Activated CD8-positive, alpha-beta memory T cell treated with anti-CD3 and anti-CD28 coated beads, Interleukin-2, amount 50 U/mL, for 1 hour (primary cell): ENCODE measurements at regions not wholly inside any gene's neighbourhood (a gene's known extent, or its start where the extent isn't known, plus 50 kb on each side); places are given as distances from the start of the nearest gene placed in this dataset.
"Not testable (repeated sequence)": the region's sequence is repeated elsewhere in the genome, so short reads cannot be mapped to it uniquely, and the experiment has no call there.

Experiments
- DNase-seq: peaks from one replicate; pipeline ENCODE4 v3.0.0-alpha.2; 2020; ENCODE audit errors: extremely low read depth

DNA sequence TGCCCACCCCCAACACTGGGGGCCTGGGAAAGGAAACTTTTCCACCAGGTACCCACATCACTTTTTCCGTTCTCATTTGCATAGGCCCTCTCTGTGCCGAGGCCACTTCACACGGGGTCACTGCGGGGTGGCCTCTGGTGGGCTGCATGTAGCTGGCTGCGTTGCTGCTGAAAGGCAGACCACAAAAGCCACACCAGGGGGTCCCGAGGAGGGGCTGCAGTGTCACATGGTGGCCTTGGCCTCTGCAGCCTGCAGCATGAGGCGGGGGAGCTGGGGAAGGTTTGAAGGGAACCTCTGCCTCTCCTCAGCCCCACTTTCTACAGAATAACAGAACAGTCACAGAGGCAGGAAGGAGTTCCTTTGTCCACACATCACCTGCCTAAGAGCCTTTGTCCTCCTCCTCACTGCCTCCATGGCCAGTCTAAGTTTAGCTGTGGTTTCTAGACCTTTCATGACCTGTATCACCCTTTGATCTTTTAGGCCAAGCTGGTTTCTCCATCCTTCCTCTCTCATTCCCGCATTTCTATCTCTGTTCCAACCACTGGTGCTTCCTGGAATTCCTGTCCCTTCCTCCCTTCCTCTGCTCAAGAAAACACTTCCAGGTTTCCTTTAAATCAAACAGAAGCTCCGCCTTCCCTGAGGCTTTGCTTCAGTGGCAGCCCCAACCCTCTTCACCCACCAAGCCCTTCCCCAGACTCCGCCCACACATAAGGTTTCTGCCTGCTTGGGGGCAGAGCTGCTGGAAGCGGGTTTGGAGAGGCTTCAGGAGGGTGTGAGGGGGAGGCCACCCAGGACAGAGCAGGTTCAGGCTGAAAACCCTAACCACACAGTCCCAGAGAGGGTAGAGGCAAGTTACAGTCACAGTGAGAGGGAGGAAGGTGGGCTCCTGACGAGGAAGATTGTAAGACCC is 150.7 kb upstream of the TLE3 start:
- DNase-seq, result no peak

DNA sequence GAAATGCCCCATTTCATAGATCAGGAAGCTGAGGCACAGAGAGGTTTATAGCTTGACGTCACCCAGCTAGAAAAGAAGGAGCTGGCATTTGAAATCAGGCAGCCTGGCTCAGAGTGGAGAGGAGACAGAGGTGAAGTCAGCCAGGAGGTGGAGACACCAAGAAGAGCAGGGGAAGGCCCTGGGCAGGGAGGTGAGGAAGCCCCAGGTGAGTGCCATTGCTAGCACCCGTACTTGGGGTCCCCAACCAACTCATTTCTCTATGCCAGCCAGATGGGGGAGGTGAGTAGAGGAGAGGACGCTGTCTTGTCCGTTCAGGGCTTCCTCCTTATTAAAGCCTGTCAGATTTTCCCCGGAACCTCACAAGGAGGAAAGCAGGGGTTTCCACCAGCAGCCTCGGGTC is 149.6 kb upstream of the TLE3 start:
- no peak for DNase-seq

DNA sequence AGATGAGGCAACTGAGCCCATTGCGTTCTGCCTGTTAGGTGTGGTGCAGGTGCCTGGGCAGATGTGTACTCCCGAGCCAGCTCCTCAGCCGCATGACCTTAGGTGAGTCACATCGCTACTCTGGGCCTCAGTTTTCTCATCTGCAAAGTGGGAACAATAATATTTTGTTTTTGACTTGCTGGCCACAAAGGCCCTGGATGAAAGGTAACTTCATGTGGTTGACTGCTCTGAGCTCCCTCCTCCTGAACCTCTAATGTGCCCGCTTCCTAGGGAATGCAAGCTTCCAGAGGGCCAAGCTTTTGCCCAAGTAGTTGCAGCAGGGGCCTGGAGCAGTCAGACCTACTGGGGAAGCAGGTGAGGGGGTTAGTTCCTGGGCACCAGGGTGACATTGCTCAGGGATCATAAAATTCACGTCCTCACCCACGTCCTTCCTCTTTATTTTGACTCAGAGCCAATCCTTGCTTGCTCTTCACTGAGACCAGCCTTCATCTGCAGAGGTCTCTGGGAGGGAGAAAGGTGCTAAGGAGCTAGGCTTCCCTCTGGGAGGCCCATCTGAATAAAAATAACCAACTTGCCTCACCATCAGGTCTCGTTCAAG is 149.0 kb upstream of the TLE3 start:
- DNase-seq, result no peak

DNA sequence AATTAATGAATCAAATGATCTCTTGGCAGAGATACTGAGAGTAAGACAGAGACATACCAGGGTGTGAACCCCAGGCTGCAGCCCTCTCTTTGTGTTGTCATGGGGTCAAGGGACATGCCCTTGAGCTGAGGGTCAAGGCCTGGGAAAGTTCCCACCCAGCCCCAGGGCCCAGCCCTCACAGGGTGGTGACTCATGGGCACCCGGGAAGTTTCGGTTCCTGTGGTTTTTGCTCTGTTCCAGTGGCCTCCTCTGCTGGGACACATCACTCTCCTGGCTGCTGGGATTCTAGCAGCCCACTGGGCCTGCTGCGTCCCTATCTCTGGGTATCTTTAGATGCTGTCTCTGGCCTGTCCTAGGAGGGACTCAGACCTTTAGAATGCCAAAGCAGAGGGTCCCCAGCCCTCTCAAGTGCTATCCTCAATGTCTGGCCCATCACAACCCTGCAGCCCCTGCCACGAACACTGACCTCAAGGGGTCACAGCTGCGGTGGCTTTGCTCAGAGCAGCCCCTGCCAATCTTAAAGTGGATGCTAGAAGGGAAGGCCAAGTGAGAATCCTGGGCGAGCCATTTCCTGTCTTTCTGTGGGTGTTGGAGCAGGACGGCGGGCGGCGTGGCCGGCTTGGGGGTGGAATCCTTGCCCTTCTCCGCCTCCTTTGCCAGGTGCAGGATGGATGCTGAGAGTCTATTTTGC is 148.4 kb upstream of the TLE3 start:
- no peak for DNase-seq

DNA sequence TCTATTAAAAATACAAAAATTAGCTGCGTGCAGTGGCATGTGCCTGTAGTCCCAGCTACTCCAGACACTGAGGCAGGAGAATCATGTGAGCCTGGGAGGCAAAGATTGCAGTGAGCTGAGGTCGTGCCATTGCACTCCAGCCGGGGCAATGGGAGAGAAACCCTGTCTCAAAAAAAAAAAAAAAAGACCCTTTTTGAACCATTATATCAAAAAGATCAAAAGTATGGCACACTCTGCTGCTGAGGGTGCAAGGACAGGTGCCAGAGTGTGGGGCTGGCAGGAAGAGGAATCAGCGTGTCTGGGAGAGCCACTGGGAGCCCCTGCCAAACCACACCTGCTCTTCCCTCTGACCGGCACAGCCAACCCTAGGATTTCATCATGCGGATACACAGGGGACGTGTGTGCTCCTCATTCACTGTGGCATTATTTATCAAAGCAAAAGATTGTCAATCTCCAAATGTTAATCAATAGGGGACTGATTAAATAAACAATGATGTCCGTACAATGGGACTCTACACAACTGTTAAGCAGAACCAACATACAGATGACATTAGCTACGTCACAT is 147.3 kb upstream of the TLE3 start:
- DNase-seq, result no peak

DNA sequence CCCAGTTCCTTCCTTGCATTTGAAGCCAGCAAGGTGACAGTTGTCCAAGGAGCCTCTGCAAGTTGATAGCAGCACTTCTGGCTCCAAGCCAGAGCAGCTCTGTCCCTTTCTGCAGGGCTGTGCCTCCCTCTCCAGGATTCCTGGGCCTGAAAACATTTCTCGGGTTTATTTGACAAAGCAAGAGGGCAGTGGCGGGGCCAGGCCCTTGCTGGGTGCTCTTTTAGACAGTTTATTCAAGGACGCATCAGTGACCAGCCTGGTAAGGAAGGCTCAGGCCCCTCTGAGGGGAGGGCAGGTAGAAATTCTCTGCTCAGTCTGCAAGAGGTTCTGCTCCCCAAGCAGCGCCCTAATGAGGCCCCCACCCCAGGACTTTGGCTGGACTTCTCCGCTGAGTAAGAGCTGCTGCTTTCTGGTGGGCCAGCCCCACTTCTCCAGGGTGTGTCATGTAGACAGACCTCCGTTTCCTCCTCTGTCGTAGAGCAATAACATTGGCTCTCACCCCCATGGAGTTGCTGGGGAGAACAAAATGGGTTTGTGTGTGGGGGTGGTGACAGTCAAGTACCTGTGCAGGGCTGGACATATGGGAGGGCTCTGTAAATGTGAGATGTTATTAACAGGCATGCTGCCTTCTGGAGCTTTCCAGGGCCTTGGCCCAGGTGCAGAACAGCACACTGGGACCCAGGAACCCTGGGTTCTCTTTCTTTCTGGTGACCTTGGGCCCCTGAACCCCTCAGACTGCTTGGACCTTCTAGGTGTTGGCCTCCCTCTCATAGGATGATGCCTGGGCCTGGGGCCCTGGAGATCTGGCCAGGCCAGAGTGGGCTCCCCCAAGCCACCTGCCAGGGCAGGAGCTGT is 146.2 kb upstream of the TLE3 start:
- DNase-seq, result no peak

- DNase-seq, result no peak
Observed at GRCh38 chr15:70242951-70243685, 145.4 kb upstream of the TLE3 start.

- DNase-seq, result no peak
Observed at GRCh38 chr15:70241561-70242320, 144.0 kb upstream of the TLE3 start.

DNA sequence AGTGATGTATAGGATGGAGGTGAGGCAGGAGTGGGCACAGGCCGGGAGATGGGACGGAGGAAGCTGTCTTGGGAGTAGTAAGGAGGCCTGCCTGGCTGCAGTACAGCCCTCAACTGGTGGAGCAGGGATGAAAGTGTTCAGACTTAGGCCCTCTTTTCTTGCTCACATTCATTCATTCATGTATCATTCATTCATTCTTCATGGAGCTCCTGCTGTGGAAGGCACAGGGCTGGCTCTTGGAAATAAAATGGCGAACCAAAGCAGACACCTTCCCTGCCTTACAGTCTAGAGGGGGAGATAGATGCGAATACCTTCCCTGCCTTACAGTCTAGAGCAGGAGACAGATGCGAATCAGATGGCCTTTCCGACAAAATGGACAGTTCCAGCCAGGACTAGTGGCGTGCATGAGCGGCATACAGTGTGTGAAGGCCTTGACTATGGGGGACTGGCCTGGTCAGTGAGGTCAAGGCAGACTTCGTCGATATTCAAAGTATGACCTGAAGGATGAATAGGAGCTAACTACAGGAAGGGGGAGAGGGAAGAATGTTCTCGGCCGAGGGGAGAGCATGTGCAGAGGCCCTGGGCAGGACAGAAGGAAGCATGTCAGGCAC is 143.2 kb upstream of the TLE3 start:
- DNase-seq, result no peak

GRCh38 chr15:70240082-70240481 is 142.4 kb upstream of the TLE3 start:
- DNase-seq, result no peak

- DNase-seq, result no peak
Observed at GRCh38 chr15:70238917-70239316, 141.2 kb upstream of the TLE3 start.

DNA sequence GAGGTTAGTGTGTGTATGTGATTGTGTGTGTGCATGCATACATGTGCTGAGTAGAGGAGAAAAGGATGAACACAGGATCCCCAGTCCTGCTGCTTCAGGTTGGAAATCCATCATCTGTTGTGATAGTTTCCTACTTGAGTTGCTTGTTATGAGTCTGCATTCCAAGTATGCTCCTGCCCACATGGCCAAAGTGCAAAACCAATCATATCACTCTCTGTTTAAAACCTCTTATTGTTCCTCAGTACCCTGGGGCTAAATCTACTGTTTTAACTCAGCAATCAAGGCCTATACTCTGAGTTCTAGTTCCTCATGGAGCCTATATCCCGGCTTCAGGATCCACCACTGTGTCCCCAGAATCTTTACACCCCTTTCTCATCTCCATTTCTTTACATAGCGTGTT is 139.9 kb upstream of the TLE3 start:
- DNase-seq, result no peak

- DNase-seq, result no peak
Observed at GRCh38 chr15:70236341-70237086, 138.8 kb upstream of the TLE3 start.

DNA sequence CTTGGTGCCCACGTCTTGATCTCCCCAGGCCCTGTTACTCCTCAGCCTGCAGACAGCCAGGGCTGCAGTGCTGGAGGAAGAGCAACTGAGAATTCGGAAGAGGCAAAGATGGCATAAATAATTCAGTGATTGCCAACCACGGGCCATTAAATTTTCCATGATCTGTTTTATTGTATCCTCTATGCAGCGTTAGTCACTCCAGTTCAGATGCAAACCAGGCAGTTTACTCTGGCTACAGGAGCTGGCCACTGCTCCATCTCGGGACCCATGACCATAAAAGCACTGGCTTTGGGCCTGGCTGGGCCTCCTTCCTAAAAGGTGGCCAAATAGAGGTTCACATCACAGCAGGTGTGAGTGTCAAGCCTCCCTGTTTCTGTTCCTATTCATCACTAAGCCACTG is 137.6 kb upstream of the TLE3 start:
- DNase-seq, result no peak

GRCh38 chr15:70234256-70234905 is 136.7 kb upstream of the TLE3 start:
- no peak for DNase-seq

GRCh38 chr15:70231484-70231883 is 133.8 kb upstream of the TLE3 start:
- DNase-seq, result no peak

DNA sequence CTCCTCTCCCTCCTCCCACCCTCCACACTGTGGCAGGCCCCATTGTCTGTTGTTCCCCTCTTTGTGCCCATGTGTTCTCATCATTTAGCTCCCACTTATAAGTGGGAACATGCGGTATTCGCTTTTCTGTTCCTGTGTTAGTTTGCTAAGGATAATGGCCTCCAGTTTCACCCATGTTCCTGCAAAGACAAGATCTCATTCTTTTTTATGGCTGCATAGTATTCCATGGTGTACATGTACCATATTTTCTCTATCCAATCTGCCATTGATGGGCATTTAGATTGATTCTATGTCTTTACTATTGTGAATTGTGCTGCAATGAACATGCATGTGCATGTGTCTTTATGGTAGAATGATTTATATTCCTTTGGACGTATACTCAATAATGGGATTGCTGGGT is 130.2 kb upstream of the TLE3 start:
- DNase-seq, result not testable (repeated sequence)

DNA sequence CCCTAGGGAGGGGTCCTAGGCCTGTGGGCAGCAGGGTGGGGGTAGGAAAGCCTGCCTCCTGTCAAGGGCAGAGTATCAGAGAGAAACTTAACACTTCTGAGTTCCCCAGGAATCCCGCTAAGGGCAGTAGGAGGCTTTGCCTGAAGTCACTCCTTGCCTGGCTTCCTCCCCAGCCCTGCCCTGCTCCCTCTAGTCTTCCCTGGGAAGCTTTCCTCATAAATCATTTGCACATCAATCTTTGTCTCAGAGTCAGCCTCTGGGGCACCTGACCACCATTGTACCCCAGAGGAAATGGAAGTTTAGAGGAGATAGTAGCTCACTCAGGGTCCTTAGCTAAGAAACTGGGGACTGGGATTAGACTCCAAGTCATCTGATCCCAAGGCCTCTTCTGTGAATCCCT is 129.4 kb upstream of the TLE3 start:
- no peak for DNase-seq
